PFSK-1 (cell line): ENCODE measurements at regions not wholly inside any gene's neighbourhood (a gene's known extent, or its start where the extent isn't known, plus 50 kb on each side); places are given as distances from the start of the nearest gene placed in this dataset.

ENCODE experiments used
- POLR2AphosphoS5 ChIP-seq: IDR thresholded peaks from 2 replicates; pipeline ENCODE4 v1.6.1; 2012; ENCODE audit warnings: low read depth, mild to moderate bottlenecking, control low read depth, low read length, moderate library complexity
- SIN3A ChIP-seq: IDR thresholded peaks from 2 replicates; pipeline ENCODE4 v1.6.1; 2012; ENCODE audit warnings: mild to moderate bottlenecking, low read length, moderate library complexity, borderline replicate concordance; ENCODE audit not compliant: insufficient read depth
- TAF1 ChIP-seq: IDR thresholded peaks from 2 replicates; pipeline ENCODE4 v1.6.1; 2012; ENCODE audit warnings: low read length, control low read depth, borderline replicate concordance; ENCODE audit not compliant: insufficient read depth

DNA sequence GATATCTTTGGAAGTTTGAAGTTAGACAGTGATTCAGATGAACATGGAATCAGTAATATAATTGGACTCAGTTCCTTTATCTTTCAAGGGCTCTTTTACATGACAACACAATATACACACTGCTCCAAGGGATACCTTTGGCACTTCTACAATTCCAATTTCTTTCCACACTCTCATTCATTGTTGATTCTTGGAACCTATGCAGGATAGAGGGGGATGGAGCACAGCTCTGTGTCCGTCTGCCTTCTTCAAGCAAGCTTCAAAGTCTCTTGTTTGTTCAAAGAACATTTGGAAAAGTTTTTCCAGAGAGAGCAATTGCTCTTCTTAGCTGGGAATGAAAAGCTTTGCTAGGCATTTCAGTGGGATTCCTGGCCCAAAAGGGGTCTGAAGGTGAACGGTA, 276.2 kb upstream of the ZEB2 start:
- TF ChIP-seq POLR2AphosphoS5 (no peak), SIN3A (no peak), TAF1 (no peak)
